HepG2 (cell line): ENCODE measurements at regions not wholly inside any gene's neighbourhood (a gene's known extent, or its start where the extent isn't known, plus 50 kb on each side); places are given as distances from the start of the nearest gene placed in this dataset.

Experiments
- IKZF4 ChIP-seq: sonication (generic); formaldehyde crosslinking; IDR thresholded peaks from 2 replicates; pipeline ENCODE4 v1.5.1; 2020; ENCODE audit warnings: borderline replicate concordance, mild to moderate bottlenecking, low read depth, missing genetic modification reagents; ENCODE audit errors: not compliant biosample characterization
- ZKSCAN1 ChIP-seq: fragments of 150-350 bp; IDR thresholded peaks from 2 replicates; pipeline ENCODE4 v1.6.1; 2014; ENCODE audit warnings: low read length
- ZNF234 ChIP-seq: sonication (generic); formaldehyde crosslinking; conservative IDR thresholded peaks from 2 replicates; pipeline ENCODE4 v1.5.1; 2020; ENCODE audit warnings: mild to moderate bottlenecking, missing genetic modification reagents
- ZNF484 ChIP-seq: sonication (generic); formaldehyde crosslinking; IDR thresholded peaks from 2 replicates; pipeline ENCODE4 v1.5.1; 2020; ENCODE audit warnings: mild to moderate bottlenecking, low read depth, missing genetic modification reagents, borderline replicate concordance
- TF ChIP-seq, protein P1 (sequence below): sonication (generic); formaldehyde crosslinking; IDR thresholded peaks from 2 replicates; pipeline ENCODE4 v1.4.0; 2020; ENCODE audit warnings: missing genetic modification reagents
- TF ChIP-seq, protein P2 (sequence below): sonication (generic); formaldehyde crosslinking; IDR thresholded peaks from 2 replicates; pipeline ENCODE4 v1.5.0; 2020; ENCODE audit warnings: mild to moderate bottlenecking, missing genetic modification reagents
- TF ChIP-seq, protein P3 (sequence below): sonication (generic); formaldehyde crosslinking; IDR thresholded peaks from 2 replicates; pipeline ENCODE4 v1.4.0; 2020; ENCODE audit warnings: missing genetic modification reagents, borderline replicate concordance
- TF ChIP-seq, protein P4 (sequence below): IDR thresholded peaks from 2 replicates; pipeline ENCODE4 v1.6.1; 2012; ENCODE audit warnings: inconsistent platforms
- TF ChIP-seq, protein P5 (sequence below): sonication (generic); formaldehyde crosslinking; IDR thresholded peaks from 2 replicates; pipeline ENCODE4 v1.4.0; 2020; ENCODE audit warnings: mild to moderate bottlenecking, low read depth, missing genetic modification reagents
- TF ChIP-seq, protein P6 (sequence below): sonication (generic); formaldehyde crosslinking; IDR thresholded peaks from 2 replicates; pipeline ENCODE4 v1.8.0; 2022; ENCODE audit warnings: mild to moderate bottlenecking, missing genetic modification reagents, moderate library complexity

DNA sequence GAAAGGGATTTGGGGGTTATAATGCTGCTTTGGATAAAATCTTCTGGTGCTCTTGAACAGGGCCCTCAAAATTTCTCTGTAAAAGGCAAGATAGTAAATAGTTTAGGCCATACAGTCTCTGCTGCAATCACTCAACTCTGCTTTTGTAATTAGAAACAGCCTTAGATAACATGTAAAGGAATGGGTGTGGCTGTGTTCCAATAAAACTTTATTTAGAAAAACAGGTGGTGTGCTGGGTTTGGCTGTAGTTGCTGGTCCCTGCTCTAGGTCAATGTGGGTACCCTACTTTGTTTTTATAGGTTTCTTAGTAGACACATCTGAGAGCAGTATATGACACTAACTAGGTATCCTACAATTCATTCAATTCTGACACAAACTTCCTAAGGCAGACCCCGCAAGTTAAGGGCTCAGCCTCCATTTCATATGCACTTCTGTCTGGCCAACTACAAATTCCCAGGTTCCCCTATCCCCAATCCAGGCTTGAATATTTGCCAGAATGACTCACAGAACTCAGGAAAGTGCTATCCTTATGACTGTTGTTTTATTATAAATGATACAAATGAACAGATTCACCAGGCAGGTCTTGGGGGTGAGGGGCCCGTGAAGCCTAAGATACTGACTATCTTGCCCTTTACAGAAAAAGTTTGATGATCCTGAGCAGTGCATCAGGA is 349.9 kb downstream of the RPS24 start (continued):
- TF ChIP-seq, protein P1, sequence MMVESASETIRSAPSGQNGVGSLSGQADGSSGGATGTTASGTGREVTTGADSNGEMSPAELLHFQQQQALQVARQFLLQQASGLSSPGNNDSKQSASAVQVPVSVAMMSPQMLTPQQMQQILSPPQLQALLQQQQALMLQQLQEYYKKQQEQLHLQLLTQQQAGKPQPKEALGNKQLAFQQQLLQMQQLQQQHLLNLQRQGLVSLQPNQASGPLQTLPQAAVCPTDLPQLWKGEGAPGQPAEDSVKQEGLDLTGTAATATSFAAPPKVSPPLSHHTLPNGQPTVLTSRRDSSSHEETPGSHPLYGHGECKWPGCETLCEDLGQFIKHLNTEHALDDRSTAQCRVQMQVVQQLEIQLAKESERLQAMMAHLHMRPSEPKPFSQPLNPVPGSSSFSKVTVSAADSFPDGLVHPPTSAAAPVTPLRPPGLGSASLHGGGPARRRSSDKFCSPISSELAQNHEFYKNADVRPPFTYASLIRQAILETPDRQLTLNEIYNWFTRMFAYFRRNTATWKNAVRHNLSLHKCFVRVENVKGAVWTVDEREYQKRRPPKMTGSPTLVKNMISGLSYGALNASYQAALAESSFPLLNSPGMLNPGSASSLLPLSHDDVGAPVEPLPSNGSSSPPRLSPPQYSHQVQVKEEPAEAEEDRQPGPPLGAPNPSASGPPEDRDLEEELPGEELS = no peak
- TF ChIP-seq, protein P2, sequence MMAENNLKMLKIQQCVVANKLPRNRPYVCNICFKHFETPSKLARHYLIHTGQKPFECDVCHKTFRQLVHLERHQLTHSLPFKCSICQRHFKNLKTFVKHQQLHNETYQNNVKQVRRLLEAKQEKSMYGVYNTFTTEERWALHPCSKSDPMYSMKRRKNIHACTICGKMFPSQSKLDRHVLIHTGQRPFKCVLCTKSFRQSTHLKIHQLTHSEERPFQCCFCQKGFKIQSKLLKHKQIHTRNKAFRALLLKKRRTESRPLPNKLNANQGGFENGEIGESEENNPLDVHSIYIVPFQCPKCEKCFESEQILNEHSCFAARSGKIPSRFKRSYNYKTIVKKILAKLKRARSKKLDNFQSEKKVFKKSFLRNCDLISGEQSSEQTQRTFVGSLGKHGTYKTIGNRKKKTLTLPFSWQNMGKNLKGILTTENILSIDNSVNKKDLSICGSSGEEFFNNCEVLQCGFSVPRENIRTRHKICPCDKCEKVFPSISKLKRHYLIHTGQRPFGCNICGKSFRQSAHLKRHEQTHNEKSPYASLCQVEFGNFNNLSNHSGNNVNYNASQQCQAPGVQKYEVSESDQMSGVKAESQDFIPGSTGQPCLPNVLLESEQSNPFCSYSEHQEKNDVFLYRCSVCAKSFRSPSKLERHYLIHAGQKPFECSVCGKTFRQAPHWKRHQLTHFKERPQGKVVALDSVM (CRISPR knock-in tag) = no peak
- TF ChIP-seq, protein P3, sequence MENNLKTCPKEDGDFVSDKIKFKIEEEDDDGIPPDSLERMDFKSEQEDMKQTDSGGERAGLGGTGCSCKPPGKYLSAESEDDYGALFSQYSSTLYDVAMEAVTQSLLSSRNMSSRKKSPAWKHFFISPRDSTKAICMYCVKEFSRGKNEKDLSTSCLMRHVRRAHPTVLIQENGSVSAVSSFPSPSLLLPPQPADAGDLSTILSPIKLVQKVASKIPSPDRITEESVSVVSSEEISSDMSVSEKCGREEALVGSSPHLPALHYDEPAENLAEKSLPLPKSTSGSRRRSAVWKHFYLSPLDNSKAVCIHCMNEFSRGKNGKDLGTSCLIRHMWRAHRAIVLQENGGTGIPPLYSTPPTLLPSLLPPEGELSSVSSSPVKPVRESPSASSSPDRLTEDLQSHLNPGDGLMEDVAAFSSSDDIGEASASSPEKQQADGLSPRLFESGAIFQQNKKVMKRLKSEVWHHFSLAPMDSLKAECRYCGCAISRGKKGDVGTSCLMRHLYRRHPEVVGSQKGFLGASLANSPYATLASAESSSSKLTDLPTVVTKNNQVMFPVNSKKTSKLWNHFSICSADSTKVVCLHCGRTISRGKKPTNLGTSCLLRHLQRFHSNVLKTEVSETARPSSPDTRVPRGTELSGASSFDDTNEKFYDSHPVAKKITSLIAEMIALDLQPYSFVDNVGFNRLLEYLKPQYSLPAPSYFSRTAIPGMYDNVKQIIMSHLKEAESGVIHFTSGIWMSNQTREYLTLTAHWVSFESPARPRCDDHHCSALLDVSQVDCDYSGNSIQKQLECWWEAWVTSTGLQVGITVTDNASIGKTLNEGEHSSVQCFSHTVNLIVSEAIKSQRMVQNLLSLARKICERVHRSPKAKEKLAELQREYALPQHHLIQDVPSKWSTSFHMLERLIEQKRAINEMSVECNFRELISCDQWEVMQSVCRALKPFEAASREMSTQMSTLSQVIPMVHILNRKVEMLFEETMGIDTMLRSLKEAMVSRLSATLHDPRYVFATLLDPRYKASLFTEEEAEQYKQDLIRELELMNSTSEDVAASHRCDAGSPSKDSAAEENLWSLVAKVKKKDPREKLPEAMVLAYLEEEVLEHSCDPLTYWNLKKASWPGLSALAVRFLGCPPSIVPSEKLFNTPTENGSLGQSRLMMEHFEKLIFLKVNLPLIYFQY = no peak
- TF ChIP-seq, protein P4, sequence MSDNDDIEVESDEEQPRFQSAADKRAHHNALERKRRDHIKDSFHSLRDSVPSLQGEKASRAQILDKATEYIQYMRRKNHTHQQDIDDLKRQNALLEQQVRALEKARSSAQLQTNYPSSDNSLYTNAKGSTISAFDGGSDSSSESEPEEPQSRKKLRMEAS = no peak
- TF ChIP-seq ZNF234 (CRISPR knock-in tag) (no peak), ZKSCAN1 (no peak), IKZF4 (CRISPR knock-in tag) (no peak), ZNF484 (no peak)
- TF ChIP-seq, protein P5, sequence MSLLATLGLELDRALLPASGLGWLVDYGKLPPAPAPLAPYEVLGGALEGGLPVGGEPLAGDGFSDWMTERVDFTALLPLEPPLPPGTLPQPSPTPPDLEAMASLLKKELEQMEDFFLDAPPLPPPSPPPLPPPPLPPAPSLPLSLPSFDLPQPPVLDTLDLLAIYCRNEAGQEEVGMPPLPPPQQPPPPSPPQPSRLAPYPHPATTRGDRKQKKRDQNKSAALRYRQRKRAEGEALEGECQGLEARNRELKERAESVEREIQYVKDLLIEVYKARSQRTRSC (CRISPR knock-in tag) = no peak
- TF ChIP-seq, protein P6, sequence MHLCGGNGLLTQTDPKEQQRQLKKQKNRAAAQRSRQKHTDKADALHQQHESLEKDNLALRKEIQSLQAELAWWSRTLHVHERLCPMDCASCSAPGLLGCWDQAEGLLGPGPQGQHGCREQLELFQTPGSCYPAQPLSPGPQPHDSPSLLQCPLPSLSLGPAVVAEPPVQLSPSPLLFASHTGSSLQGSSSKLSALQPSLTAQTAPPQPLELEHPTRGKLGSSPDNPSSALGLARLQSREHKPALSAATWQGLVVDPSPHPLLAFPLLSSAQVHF (CRISPR knock-in tag) = no peak
